ENCODE measurements at regions not wholly inside any gene's neighbourhood (a gene's known extent, or its start where the extent isn't known, plus 50 kb on each side); places are given as distances from the start of the nearest gene placed in this dataset.
A peak's percentile ranks its signal among the peaks of the same experiment; 100 is the strongest.

GRCh38 chr5:58326022-58326421 lies 133.9 kb downstream of the PLK2 start:
- H3K9ac ChIP-seq (ENCODE audit: insufficient read length), result no peak overlapping the region
- no peak overlapping the region for H3K4me3 ChIP-seq
- TF ChIP-seq FOXP2 (optimal IDR thresholded peaks at IDR 0.05; ENCODE audit: control extremely low read depth, extremely low read length, insufficient read depth), result no peak
- TF ChIP-seq EZH2 (IDR thresholded peaks at IDR 0.05), result no peak
- no peak for TF ChIP-seq POLR2AphosphoS5 (IDR thresholded peaks at IDR 0.05; ENCODE audit: borderline replicate concordance, low read depth, low read length)
- no peak for DNase-seq (ENCODE audit: low read depth, low spot score)
- H3K9me3 ChIP-seq (ENCODE audit: low read depth, low read length), result no peaks in the 10 kb centered on the region
- no peaks in the 10 kb centered on the region for H3K36me3 ChIP-seq (ENCODE audit: insufficient read depth, low read length)
- no peak overlapping the region for H3K27ac ChIP-seq

- H3K9me3 ChIP-seq (ENCODE audit: low read depth, low read length), result no peaks in the 10 kb centered on the region
- H3K9ac ChIP-seq (ENCODE audit: insufficient read length), result no peak overlapping the region
- peak overlapping the region; percentile 50 for H3K4me3 ChIP-seq
- peak; percentile 18 for DNase-seq (ENCODE audit: low read depth, low spot score)
- peak overlapping the region; percentile 71; the same call in 1 of the 2 replicates for H3K27ac ChIP-seq
- TF ChIP-seq FOXP2 (optimal IDR thresholded peaks at IDR 0.05; ENCODE audit: control extremely low read depth, extremely low read length, insufficient read depth) (no peak), EZH2 (IDR thresholded peaks at IDR 0.05) (no peak), POLR2AphosphoS5 (IDR thresholded peaks at IDR 0.05; ENCODE audit: borderline replicate concordance, low read depth, low read length) (no peak)
- H3K36me3 ChIP-seq (ENCODE audit: insufficient read depth, low read length), result no peaks in the 10 kb centered on the region
Observed at GRCh38 chr5:58322453-58322852, 137.4 kb downstream of the PLK2 start.

DNA sequence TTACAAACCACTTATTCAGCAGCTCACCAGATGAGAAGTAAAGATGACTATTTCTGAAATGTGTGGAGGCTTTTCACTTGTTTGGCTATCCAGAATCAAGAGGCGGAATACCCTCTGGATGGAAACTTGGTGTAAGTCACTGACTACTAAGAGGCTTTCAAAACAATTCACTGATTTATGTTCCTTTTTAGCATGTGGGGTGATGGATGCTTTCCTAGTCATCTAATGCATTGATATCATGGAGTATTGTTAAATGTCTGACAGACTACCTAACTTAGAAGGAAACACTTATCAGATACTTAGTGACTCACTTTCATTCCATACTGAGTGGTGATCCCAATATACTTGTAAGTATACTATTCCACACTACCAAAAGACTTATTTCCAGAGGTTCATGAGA lies 141.4 kb downstream of the PLK2 start:
- no peak for TF ChIP-seq FOXP2 (optimal IDR thresholded peaks at IDR 0.05; ENCODE audit: control extremely low read depth, extremely low read length, insufficient read depth)
- TF ChIP-seq POLR2AphosphoS5 (IDR thresholded peaks at IDR 0.05; ENCODE audit: borderline replicate concordance, low read depth, low read length), result no peak
- no peak for TF ChIP-seq EZH2 (IDR thresholded peaks at IDR 0.05)
- DNase-seq (ENCODE audit: low read depth, low spot score), result no peak
- Histone ChIP-seq H3K9ac (ENCODE audit: insufficient read length) (no peak overlapping the region), H3K4me3 (no peak overlapping the region), H3K36me3 (ENCODE audit: insufficient read depth, low read length) (no peaks in the 10 kb centered on the region), H3K27ac (no peak overlapping the region), H3K9me3 (ENCODE audit: low read depth, low read length) (no peaks in the 10 kb centered on the region)

DNA sequence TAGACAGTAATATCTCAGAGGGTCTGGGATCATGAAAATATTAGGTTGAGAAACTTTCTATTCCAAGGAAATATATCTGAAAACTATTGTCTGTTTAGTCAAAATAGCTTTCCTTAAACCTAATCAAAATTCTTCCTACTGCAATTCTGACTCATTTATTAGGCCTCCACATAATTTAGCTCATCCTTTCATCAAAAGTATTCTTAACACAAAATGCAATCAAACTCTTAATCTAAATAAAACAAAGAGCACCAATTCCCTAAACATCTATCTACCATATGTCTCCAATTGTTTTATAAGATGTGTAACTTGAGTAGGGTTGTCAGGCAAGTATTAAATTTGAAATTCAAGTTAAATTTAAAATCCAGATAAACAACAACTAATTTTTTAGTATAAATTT lies 142.1 kb downstream of the PLK2 start:
- H3K27ac ChIP-seq, result no peak overlapping the region
- no peaks in the 10 kb centered on the region for H3K36me3 ChIP-seq (ENCODE audit: insufficient read depth, low read length)
- no peaks in the 10 kb centered on the region for H3K9me3 ChIP-seq (ENCODE audit: low read depth, low read length)
- no peak overlapping the region for H3K9ac ChIP-seq (ENCODE audit: insufficient read length)
- no peak for DNase-seq (ENCODE audit: low read depth, low spot score)
- no peak overlapping the region for H3K4me3 ChIP-seq
- no peak for TF ChIP-seq FOXP2 (optimal IDR thresholded peaks at IDR 0.05; ENCODE audit: control extremely low read depth, extremely low read length, insufficient read depth)
- no peak for TF ChIP-seq POLR2AphosphoS5 (IDR thresholded peaks at IDR 0.05; ENCODE audit: borderline replicate concordance, low read depth, low read length)
- TF ChIP-seq EZH2 (IDR thresholded peaks at IDR 0.05), result no peak

GRCh38 chr5:58317009-58317408 lies 142.9 kb downstream of the PLK2 start:
- DNase-seq (ENCODE audit: low read depth, low spot score), result no peak
- TF ChIP-seq FOXP2 (optimal IDR thresholded peaks at IDR 0.05; ENCODE audit: control extremely low read depth, extremely low read length, insufficient read depth) (no peak), EZH2 (IDR thresholded peaks at IDR 0.05) (no peak), POLR2AphosphoS5 (IDR thresholded peaks at IDR 0.05; ENCODE audit: borderline replicate concordance, low read depth, low read length) (no peak)
- no peaks in the 10 kb centered on the region for H3K9me3 ChIP-seq (ENCODE audit: low read depth, low read length)
- no peak overlapping the region for H3K4me3 ChIP-seq
- H3K27ac ChIP-seq, result no peak overlapping the region
- H3K9ac ChIP-seq (ENCODE audit: insufficient read length), result no peak overlapping the region
- H3K36me3 ChIP-seq (ENCODE audit: insufficient read depth, low read length), result no peaks in the 10 kb centered on the region

GRCh38 chr5:58315794-58316193 lies 144.1 kb downstream of the PLK2 start:
- no peak for DNase-seq (ENCODE audit: low read depth, low spot score)
- no peaks in the 10 kb centered on the region for H3K9me3 ChIP-seq (ENCODE audit: low read depth, low read length)
- no peaks in the 10 kb centered on the region for H3K36me3 ChIP-seq (ENCODE audit: insufficient read depth, low read length)
- no peak overlapping the region for H3K27ac ChIP-seq
- H3K4me3 ChIP-seq, result no peak overlapping the region
- no peak overlapping the region for H3K9ac ChIP-seq (ENCODE audit: insufficient read length)
- TF ChIP-seq FOXP2 (optimal IDR thresholded peaks at IDR 0.05; ENCODE audit: control extremely low read depth, extremely low read length, insufficient read depth) (no peak), EZH2 (IDR thresholded peaks at IDR 0.05) (no peak), POLR2AphosphoS5 (IDR thresholded peaks at IDR 0.05; ENCODE audit: borderline replicate concordance, low read depth, low read length) (no peak)

DNA sequence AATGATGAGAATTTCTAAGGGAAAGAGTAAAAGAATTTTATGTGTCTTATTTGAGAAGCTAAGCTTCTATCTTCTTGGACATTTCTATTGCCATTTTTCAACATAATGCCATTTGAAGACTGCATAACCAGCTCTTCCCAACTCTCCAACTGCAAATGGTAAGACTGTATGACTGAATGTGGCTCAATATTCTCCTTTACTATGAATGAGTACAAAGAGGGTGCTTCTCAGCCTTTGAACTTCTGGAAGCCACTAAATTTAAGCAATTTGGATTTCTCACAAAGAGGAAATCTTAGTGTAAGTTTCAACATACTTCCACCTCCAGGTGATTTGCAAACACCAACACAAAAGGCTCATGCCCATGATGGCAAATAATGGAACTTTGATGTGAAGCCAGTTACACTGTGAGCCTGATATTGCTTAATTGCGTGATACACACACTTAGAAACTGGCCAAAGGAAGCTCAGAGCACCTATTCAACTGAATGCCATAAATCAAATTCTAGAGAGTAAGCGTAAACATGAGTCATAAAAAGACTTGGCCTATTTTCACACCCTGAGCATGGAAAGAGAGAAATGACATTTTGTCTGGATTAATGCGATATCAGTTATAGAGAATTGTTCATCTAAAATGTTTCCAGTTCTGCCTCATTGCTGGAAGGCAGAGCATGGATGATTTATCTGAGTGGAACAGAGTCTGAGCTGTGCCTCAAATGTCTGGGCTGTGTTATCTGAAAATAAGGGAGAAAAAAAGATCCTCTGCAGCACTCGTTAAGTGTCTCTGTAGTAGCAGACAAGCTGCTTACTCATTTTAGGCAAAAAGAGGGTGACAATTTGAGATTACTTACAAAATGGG lies 145.3 kb downstream of the PLK2 start:
- no peaks in the 10 kb centered on the region for H3K36me3 ChIP-seq (ENCODE audit: insufficient read depth, low read length)
- no peaks in the 10 kb centered on the region for H3K9me3 ChIP-seq (ENCODE audit: low read depth, low read length)
- DNase-seq (ENCODE audit: low read depth, low spot score), result no peak
- H3K9ac ChIP-seq (ENCODE audit: insufficient read length), result no peak overlapping the region
- TF ChIP-seq FOXP2 (optimal IDR thresholded peaks at IDR 0.05; ENCODE audit: control extremely low read depth, extremely low read length, insufficient read depth) (no peak), POLR2AphosphoS5 (IDR thresholded peaks at IDR 0.05; ENCODE audit: borderline replicate concordance, low read depth, low read length) (no peak), EZH2 (IDR thresholded peaks at IDR 0.05) (no peak)
- H3K27ac ChIP-seq, result no peak overlapping the region
- H3K4me3 ChIP-seq, result no peak overlapping the region

- no peak overlapping the region for H3K27ac ChIP-seq
- H3K9me3 ChIP-seq (ENCODE audit: low read depth, low read length), result no peaks in the 10 kb centered on the region
- DNase-seq (ENCODE audit: low read depth, low spot score), result no peak
- no peaks in the 10 kb centered on the region for H3K36me3 ChIP-seq (ENCODE audit: insufficient read depth, low read length)
- H3K9ac ChIP-seq (ENCODE audit: insufficient read length), result no peak overlapping the region
- H3K4me3 ChIP-seq, result no peak overlapping the region
- TF ChIP-seq FOXP2 (optimal IDR thresholded peaks at IDR 0.05; ENCODE audit: control extremely low read depth, extremely low read length, insufficient read depth) (no peak), POLR2AphosphoS5 (IDR thresholded peaks at IDR 0.05; ENCODE audit: borderline replicate concordance, low read depth, low read length) (no peak), EZH2 (IDR thresholded peaks at IDR 0.05) (no peak)
Observed at GRCh38 chr5:58312299-58312698, 147.6 kb downstream of the PLK2 start.

Data from SK-N-MC (cell line).